ENCODE measurements at regions not wholly inside any gene's neighbourhood (a gene's known extent, or its start where the extent isn't known, plus 50 kb on each side); places are given as distances from the start of the nearest gene placed in this dataset.

DNA sequence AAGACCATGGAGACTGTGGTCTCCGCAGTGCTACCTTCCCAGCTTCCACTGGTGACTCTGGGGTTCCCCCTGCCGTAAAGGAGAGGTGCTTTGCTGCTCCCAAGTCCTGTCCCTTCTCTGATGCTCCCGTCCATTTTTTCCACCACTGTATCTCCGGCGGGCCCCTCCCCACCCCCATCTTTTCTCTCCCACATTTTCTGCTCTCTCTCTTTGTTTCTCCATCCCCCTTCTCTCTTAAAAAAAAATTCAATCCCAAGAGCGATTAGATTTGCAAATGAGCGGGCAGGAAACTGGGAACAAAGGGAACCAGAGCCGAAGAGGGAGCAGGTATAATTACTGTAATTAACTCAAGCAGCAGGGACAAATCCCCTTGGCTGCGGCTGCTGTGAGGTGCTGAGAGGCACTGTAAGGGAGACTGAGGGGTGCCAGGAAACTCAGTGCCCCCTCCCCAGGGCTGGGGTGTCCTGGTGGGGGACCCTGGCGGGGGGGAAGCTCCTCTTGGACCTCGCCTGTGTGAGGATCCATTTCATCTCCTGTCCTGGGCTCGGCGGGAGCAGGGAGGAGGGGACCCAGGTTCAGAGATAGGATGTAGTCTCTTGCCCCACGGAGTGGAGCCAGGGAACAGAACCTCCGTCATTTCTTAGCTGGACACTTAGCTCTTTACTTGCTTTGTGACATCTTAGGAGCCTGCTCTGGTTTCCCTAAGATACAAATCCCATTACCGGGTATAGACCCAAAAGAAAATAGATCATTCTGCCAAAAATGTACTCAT is 140.4 kb upstream of the NRXN3 start:
- H3K4me1 Mint-ChIP-seq = peaks cover 29 to 36% of the 10 kb centered on the region in 2 experiments
- Histone ChIP-seq H3K23me2 (ENCODE audit: insufficient read length, low read depth, low read length, poor library complexity, severe bottlenecking) (no peaks in the 10 kb centered on the region), H4K91ac (ENCODE audit: insufficient read length, low read depth, low read length) (no peak overlapping the region), H3K9me3 (ENCODE audit: control insufficient read depth, low read depth, low read length) (no peaks in the 10 kb centered on the region), H3K14ac (ENCODE audit: insufficient read depth, low read length) (peak overlapping the region; percentile 82; the same call in 1 of the 2 replicates), H3K27ac (ENCODE audit: insufficient read length, low read depth, low read length) (peak overlapping the region; percentile 44), H3K4me2 (ENCODE audit: insufficient read depth, insufficient read length, low read length) (peak overlapping the region; percentile 26), H2AK5ac (ENCODE audit: insufficient read length, low read length) (no peak overlapping the region), H2BK12ac (ENCODE audit: insufficient read length, low read depth, low read length) (no peak overlapping the region), H2BK20ac (ENCODE audit: low read depth, low read length, poor library complexity, severe bottlenecking) (no peak overlapping the region), H4K8ac (replicated peaks; ENCODE audit: insufficient read length, low read depth, low read length) (no peak overlapping the region), H3K4me1 (ENCODE audit: insufficient read depth, low read length) (peaks cover 4% of the 10 kb centered on the region; the same call in 1 of the 2 replicates), H3K79me1 (ENCODE audit: insufficient read depth, low read depth, low read length, poor library complexity, severe bottlenecking) (no peaks in the 10 kb centered on the region), H2BK5ac (ENCODE audit: insufficient read length, low read length) (no peak overlapping the region), H4K5ac (ENCODE audit: insufficient read length, low read depth, low read length) (no peak overlapping the region), H4K20me1 (ENCODE audit: control insufficient read depth, insufficient read depth, insufficient read length) (no peaks in the 10 kb centered on the region), H3T11ph (ENCODE audit: low read length) (no peak overlapping the region), H3K27me3 (ENCODE audit: insufficient read depth, low read length) (no peaks in the 10 kb centered on the region), H3K56ac (ENCODE audit: insufficient read length, low read depth, low read length) (no peak overlapping the region), H2BK15ac (ENCODE audit: low read depth, low read length) (no peak overlapping the region), H3K18ac (ENCODE audit: insufficient read length, low read depth, low read length) (peak overlapping the region; percentile 54), H2AFZ (ENCODE audit: low read length) (no peak overlapping the region), H3K79me2 (ENCODE audit: insufficient read depth, low read length) (no peaks in the 10 kb centered on the region), H3K4ac (ENCODE audit: low read depth, low read length) (no peak overlapping the region), H3K9ac (ENCODE audit: extremely low read depth, insufficient read length, low read length) (no peak overlapping the region), H2BK120ac (ENCODE audit: low read depth, low read length, poor library complexity, severe bottlenecking) (no peak overlapping the region), H3K23ac (ENCODE audit: insufficient read length, low read depth, low read length) (no peak overlapping the region)
- peaks cover 5% of the 10 kb centered on the region for H3K27me3 Mint-ChIP-seq (ENCODE audit: low read depth)
- DNase-seq = peak; percentile 68
- WGBS (ENCODE audit: extremely low coverage, insufficient read length, low lambda C conversion rate) = no CpG with 5 or more reads among the region's 16 CpGs
- H3K9me3 Mint-ChIP-seq = peaks cover 4 to 6% of the 10 kb centered on the region in 2 experiments; a peak in 3 of 5 replicates
- H3K4me3 Mint-ChIP-seq = peak overlapping the region; percentile 43 to 54; a peak in 4 of 5 replicates
- peaks cover 0 to 11% (median 3%) of the 10 kb centered on the region in 3 experiments; a peak in 5 of 7 replicates for H3K36me3 Mint-ChIP-seq (ENCODE audit: insufficient read depth in 1 of 3, low read depth in 3 of 3)
- TF ChIP-seq, protein P1, sequence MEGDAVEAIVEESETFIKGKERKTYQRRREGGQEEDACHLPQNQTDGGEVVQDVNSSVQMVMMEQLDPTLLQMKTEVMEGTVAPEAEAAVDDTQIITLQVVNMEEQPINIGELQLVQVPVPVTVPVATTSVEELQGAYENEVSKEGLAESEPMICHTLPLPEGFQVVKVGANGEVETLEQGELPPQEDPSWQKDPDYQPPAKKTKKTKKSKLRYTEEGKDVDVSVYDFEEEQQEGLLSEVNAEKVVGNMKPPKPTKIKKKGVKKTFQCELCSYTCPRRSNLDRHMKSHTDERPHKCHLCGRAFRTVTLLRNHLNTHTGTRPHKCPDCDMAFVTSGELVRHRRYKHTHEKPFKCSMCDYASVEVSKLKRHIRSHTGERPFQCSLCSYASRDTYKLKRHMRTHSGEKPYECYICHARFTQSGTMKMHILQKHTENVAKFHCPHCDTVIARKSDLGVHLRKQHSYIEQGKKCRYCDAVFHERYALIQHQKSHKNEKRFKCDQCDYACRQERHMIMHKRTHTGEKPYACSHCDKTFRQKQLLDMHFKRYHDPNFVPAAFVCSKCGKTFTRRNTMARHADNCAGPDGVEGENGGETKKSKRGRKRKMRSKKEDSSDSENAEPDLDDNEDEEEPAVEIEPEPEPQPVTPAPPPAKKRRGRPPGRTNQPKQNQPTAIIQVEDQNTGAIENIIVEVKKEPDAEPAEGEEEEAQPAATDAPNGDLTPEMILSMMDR (conservative IDR thresholded peaks at IDR 0.05) = peak; percentile 34; the same call in 1 of the 3 replicates
- H3K27ac Mint-ChIP-seq = peak overlapping the region; percentile 64 to 94 (median 89); a peak in 6 of 7 replicates
